ENCODE measurements at regions not wholly inside any gene's neighbourhood (a gene's known extent, or its start where the extent isn't known, plus 50 kb on each side); places are given as distances from the start of the nearest gene placed in this dataset.
"Not testable (repeated sequence)": the region's sequence is repeated elsewhere in the genome, so short reads cannot be mapped to it uniquely, and the experiment has no call there.

- in situ Hi-C loops (cut with HindIII; ENCODE audit: low sequenced_read_pairs): no loop called here
These were observed 730.2 kb upstream of the GJE1 start for GRCh38 chr6:141402489-141402888.

DNA sequence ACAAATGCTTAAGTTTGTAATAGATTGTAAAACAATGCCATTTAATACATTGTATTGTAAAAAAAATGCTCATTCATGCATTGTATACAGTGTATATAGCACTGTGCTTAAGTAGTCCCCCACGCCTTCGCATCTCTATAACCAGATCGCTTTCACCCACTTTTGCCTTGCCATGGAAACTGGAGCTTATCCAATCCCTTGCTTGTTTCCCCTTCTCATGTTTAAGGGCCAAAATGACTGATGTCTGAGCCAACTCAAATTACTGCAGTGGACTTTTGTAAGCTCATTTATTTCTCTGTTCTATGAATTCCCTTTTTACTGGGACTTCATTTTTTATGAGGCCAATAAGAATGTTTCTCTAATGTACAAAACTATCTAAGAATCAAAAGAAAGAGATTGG is 730.9 kb upstream of the GJE1 start:
- in situ Hi-C loops (cut with HindIII; ENCODE audit: low sequenced_read_pairs): no loop called here

DNA sequence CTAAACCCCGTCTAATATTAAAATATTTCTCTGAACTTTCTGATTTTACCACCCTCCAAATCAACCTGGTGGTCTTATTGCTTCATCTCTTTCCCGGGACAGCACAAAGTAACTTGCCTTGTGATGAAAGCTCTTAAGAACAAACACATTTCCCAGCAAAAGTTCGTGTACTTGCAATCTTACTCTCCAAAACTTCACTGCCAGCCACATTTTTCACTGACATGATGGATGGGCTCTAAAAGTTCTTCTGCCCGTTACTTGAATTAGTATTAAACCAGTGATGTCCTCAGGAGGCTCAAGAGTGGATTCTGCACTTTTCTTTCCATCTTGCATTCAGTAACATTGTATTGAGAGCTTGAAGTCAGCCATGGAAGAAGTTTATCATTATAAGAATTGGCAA is 731.6 kb upstream of the GJE1 start:
- in situ Hi-C loops (cut with HindIII; ENCODE audit: low sequenced_read_pairs): no loop called here

DNA sequence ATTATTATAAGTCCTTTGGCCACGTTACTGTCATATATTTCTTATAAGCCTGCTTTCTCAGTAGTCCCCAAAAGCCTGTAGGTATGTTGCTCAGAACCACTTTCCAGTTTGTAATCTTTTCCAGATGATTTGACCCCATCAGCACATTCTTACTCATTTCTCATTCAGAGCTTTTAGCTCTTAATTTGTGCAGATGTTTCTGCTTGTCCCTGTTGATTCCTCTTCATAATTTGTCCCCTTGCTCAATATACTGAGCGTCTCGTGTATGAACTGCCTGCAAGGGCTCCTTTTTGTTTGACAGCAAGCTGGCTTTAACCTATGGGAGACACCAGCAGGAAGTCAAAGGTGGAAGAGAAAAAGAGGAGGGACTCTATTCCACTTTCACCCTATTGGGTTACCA is 733.8 kb upstream of the GJE1 start:
- in situ Hi-C loops (cut with HindIII; ENCODE audit: low sequenced_read_pairs): no loop called here

- in situ Hi-C loops (cut with HindIII; ENCODE audit: low sequenced_read_pairs): no loop called here
These were observed 737.2 kb upstream of the GJE1 start for GRCh38 chr6:141395443-141396008.

DNA sequence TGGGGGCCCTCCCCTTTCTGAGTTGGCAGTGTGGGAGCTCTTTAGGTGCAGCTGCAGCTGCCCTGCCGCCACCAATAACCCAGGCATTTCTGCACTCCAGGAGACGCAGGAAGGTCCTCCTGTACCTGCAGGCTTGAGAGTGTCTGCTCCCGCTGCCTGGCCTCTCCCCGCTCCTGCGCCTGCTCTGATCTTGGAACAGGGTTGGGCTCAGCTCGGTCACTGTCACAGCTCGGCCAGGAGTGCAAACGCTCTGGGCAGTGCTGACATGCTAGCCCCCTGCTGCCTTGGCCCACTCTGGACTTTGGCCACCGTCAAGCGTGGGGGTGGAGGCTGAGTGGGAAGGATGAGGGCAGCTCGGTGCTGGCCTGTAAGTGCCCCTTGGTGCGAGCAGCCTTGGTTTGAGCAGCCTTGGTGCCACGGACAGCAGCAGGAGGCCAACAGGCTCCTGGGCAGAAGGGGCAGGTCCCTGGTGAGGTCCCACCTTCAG is 738.1 kb upstream of the GJE1 start:
- in situ Hi-C loops (cut with HindIII; ENCODE audit: low sequenced_read_pairs): no loop called here

- in situ Hi-C loops (cut with HindIII; ENCODE audit: low sequenced_read_pairs): no loop called here
These were observed 738.6 kb upstream of the GJE1 start for GRCh38 chr6:141394125-141394536.

- in situ Hi-C loops (cut with HindIII; ENCODE audit: low sequenced_read_pairs): no loop called here
These were observed 739.2 kb upstream of the GJE1 start for GRCh38 chr6:141393405-141394124.

- in situ Hi-C loops (cut with HindIII; ENCODE audit: low sequenced_read_pairs): not testable (repeated sequence)
These were observed 741.6 kb upstream of the GJE1 start for GRCh38 chr6:141391135-141391534.

- in situ Hi-C loops (cut with HindIII; ENCODE audit: low sequenced_read_pairs): no loop called here
These were observed 744.1 kb upstream of the GJE1 start for GRCh38 chr6:141388666-141389065.

GRCh38 chr6:141370438-141370837 is 762.3 kb upstream of the GJE1 start:
- in situ Hi-C loops (cut with HindIII; ENCODE audit: low sequenced_read_pairs): no loop called here

DNA sequence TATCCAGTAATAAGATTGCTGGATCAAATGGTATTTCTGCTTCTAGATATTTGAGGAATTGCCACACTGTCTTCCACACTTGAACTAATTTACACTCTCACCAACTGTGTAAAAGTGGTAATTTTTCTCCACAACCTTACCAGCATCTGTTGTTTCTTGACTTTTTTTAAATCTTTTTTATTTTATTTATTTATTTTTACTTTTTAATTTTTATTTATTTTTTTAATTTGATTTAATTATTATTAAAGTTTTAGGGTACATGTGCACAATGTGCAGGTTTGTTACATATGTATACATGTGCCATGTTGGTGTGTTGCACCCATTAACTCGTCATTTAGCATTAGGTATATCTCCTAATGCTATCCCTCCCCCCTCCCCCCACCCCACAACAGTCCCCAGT is 765.9 kb upstream of the GJE1 start:
- in situ Hi-C loops (cut with HindIII; ENCODE audit: low sequenced_read_pairs): not testable (repeated sequence)

GRCh38 chr6:141364694-141365093 is 768.0 kb upstream of the GJE1 start:
- in situ Hi-C loops (cut with HindIII; ENCODE audit: low sequenced_read_pairs): no loop called here

GRCh38 chr6:141364232-141364631 is 768.5 kb upstream of the GJE1 start:
- in situ Hi-C loops (cut with HindIII; ENCODE audit: low sequenced_read_pairs): no loop called here

DNA sequence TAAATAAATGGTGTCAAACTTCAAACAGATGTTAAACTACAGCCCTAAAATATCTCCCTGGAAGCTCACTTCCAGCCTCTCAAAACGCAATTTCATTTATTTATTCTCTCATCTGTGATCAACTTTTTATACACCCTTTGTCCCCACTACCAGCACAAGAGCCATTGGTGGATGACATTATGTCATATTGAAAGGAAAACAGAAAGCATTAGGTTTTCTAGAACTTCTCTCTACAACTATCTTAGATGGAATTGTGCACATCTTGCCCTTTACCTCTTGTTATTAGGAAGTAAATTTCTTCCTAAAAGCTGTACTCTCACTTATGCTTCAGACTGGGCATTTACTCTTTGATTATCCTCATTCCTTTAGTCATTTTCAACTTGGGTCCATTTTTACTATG is 771.2 kb upstream of the GJE1 start:
- in situ Hi-C loops (cut with HindIII; ENCODE audit: low sequenced_read_pairs): no loop called here

DNA sequence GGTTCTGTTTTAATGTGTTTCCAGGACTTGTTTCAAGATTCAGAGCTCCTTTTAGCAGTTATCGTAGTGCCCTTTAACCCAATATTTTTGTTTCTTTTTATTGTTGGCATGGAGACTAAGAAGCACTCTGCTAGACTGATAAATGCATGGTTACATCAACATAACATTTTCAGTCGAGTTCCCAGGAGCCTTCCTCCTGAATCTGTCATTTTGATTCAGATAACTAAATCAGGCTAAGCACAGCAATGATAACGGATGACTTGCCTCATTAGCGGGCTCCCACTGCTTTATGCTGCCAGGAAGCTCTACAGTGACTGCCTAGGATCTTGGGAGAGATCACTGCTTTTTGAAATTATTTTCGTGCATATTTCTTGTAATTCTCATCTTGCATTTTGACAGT is 772.8 kb upstream of the GJE1 start:
- in situ Hi-C loops (cut with HindIII; ENCODE audit: low sequenced_read_pairs): no loop called here

DNA sequence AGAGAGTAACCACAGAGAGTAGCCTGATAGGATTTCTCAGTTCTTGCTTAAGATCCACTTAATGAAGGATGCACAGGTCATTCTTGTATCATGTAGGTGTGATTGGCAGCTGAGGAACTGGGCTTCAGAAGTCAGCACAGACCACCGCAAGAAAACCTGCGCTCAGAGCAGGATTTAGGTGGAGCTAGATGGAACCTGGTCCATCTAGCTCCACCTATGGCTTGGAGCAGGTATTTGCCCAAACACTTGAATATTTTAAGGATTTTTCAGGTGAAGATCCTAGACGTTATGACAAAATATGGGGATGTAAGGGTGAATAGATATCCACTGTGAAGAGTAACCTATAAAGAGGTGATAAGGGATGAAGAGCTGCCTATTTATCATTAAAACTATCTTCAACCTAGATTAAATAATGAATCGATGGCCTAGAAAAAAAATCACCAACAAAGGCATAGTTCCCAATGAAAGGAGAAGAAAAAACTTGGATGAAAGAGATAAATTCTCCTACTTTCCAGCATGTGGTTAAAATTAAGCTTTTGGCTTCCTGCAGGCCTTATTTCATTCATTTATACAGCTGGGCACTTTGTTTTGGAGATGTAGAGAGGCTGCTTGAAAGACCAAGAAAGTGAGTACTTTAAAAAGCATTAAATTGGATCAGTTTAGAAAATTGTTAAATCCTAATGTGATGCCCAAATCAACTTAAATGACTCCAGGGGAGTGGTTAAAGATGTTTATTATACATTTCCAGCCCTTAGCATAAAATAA is 778.4 kb upstream of the GJE1 start:
- in situ Hi-C loops (cut with HindIII; ENCODE audit: low sequenced_read_pairs): no loop called here

- in situ Hi-C loops (cut with HindIII; ENCODE audit: low sequenced_read_pairs): no loop called here
These were observed 781.0 kb upstream of the GJE1 start for GRCh38 chr6:141351721-141352120.

DNA sequence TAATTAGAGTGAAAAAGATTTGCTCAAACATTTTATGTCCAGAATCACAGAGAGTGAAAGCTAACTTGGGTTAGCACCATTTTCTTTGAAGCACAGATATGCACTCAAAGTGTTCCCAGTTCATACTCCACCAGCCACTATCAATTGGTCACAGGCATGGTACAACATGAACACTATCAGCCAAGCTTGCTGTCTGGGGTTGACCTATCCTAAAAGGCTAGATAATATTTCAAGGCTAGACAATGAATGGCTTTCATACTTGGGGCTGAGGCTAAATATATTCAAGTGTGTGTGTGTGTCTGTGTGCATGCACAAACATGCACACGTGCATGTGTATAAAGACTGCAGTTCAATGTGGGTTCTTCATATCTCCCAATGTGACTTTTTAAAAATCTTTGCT is 783.0 kb upstream of the GJE1 start:
- in situ Hi-C loops (cut with HindIII; ENCODE audit: low sequenced_read_pairs): no loop called here

- in situ Hi-C loops (cut with HindIII; ENCODE audit: low sequenced_read_pairs): no loop called here
These were observed 784.7 kb upstream of the GJE1 start for GRCh38 chr6:141347906-141348492.

DNA sequence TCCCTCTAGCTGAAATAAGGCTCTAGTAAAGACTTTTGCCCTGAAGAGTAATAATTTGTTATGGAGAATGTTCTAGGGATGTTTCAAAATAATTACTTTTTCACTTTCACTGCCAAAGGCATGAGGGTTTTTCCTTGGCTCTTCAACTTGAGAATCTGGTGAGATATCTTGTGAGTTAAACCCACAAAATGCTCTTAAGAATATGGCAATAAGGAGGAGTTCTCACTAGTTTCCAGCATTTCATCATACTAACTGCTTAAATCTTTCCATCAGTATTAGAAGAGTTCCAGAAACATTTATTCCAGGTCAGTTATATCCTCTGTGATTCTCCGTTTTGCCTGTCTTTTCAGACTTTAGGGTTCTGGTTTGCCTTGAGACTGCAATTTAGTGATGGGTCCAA is 785.6 kb upstream of the GJE1 start:
- in situ Hi-C loops (cut with HindIII; ENCODE audit: low sequenced_read_pairs): no loop called here

DNA sequence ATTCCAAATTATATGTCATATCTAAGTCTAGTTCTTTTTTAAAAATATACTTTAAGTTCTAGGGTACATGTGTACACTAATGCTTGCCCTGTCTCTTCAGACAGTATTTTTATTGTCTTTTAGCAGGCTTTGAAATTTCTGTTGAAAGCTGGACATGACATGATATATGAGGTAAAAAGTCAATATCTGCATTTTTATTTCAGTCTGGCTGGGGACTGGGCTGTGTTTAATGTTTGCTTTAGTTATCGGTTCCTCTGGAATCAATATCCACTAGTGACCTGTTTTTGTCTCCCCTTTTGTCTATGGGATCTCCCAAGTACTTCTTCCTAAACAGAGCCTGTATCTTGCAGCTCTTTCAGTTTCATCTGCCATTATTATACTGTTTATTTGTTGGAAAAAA is 786.2 kb upstream of the GJE1 start:
- in situ Hi-C loops (cut with HindIII; ENCODE audit: low sequenced_read_pairs): no loop called here

All from DLD1 (cell line).